H1 (cell line): ENCODE measurements at regions not wholly inside any gene's neighbourhood (a gene's known extent, or its start where the extent isn't known, plus 50 kb on each side); places are given as distances from the start of the nearest gene placed in this dataset.

Source experiments
- CTCF ChIA-PET: fragments of 300-600 bp; sonication (Branson Sonifier 250); formaldehyde crosslinking; loops from one replicate; lab custom pipeline; 2021; ENCODE audit not compliant: partially characterized antibody; lab: Charles Lee
- POLR2A ChIA-PET: fragments of 300-600 bp; sonication (Branson Sonifier 250); formaldehyde crosslinking; loops from one replicate; lab custom pipeline; 2021; ENCODE audit warnings: inconsistent platforms; ENCODE audit not compliant: partially characterized antibody; lab: Charles Lee
- DNase-seq, 2 experiments: peaks; one replicate each; pipeline versions ENCODE4 v3.0.0 to v3.0.0-alpha.2; 2010 to 2022; ENCODE audit warnings: low spot score in 2 of 2, low read depth in 1 of 2, mixed read lengths in 1 of 2
- FAIRE-seq: peaks from 2 replicates; lab custom pipeline; 2011; peaks lifted over from hg19 to GRCh38; lab: Jason Lieb, UNC
- H2AFZ ChIP-seq: 2 replicates; pipeline ENCODE4 v1.8.1; 2012; ENCODE audit warnings: low read length, inconsistent platforms
- H2AK5ac ChIP-seq: 2 replicates; pipeline ENCODE4 v1.6.1; 2013; ENCODE audit warnings: low read depth, low read length
- H2BK120ac ChIP-seq: replicated peaks from 2 replicates; pipeline ENCODE3; 2013; ENCODE audit warnings: low read depth, low read length, inconsistent platforms
- H2BK12ac ChIP-seq: 2 replicates; pipeline ENCODE4 v1.6.1; 2013; ENCODE audit warnings: low read depth, low read length
- H2BK15ac ChIP-seq: 2 replicates; pipeline ENCODE4 v1.6.1; 2013; ENCODE audit warnings: low read length
- H2BK20ac ChIP-seq: 2 replicates; pipeline ENCODE4 v1.6.1; 2013; ENCODE audit warnings: low read length
- H2BK5ac ChIP-seq: 2 replicates; pipeline ENCODE4 v1.6.1; 2013; ENCODE audit warnings: low read depth, low read length
- H3K14ac ChIP-seq: 2 replicates; pipeline ENCODE4 v1.6.1; 2013; ENCODE audit warnings: inconsistent platforms; ENCODE audit not compliant: insufficient read length
- H3K18ac ChIP-seq: 2 replicates; pipeline ENCODE4 v1.6.1; 2013; ENCODE audit warnings: low read length; ENCODE audit errors: extremely low read depth
- H3K23ac ChIP-seq: 2 replicates; pipeline ENCODE4 v1.6.1; 2013; ENCODE audit warnings: inconsistent platforms; ENCODE audit not compliant: insufficient read length
- H3K23me2 ChIP-seq: 2 replicates; pipeline ENCODE4 v1.6.1; 2013; ENCODE audit warnings: low read depth, low read length
- H3K27ac ChIP-seq: 2 replicates; pipeline ENCODE4 v1.6.1; 2011; ENCODE audit warnings: low read depth, low read length, inconsistent platforms
- H3K27me3 ChIP-seq, 4 experiments: replicated peaks in 1 of 4; 1 replicate in 1 of 4; 2 replicates in 3 of 4; pipeline versions ENCODE4 v1.6.1 to v1.8.1; 2011 to 2013; ENCODE audit warnings: low read length in 3 of 4, mild to moderate bottlenecking in 3 of 4, inconsistent platforms in 2 of 4, mixed read lengths in 2 of 4, moderate library complexity in 1 of 4; ENCODE audit not compliant: control insufficient read depth in 3 of 4, insufficient read depth in 3 of 4; ENCODE audit errors: extremely low read depth in 1 of 4
- H3K36me3 ChIP-seq, 4 experiments: 2 replicates each; pipeline versions ENCODE4 v1.6.1 to v1.8.1; 2011 to 2013; ENCODE audit warnings: mild to moderate bottlenecking in 4 of 4, low read length in 3 of 4, moderate library complexity in 2 of 4, control low read depth in 1 of 4, inconsistent platforms in 1 of 4; ENCODE audit not compliant: insufficient read depth in 4 of 4, control insufficient read depth in 2 of 4
- H3K4ac ChIP-seq: replicated peaks from 2 replicates; pipeline ENCODE3; 2013; ENCODE audit warnings: low read length, low read depth, mixed read lengths, inconsistent platforms; ENCODE audit not compliant: insufficient read length
- H3K4me1 ChIP-seq, 4 experiments: replicated peaks in 1 of 4; 1 replicate in 1 of 4; 2 replicates in 3 of 4; pipeline versions ENCODE4 v1.6.1 to v1.8.1; 2011 to 2013; ENCODE audit warnings: low read length in 3 of 4, inconsistent platforms in 2 of 4, mixed read lengths in 1 of 4; ENCODE audit not compliant: insufficient read depth in 4 of 4, control insufficient read depth in 3 of 4
- H3K4me2 ChIP-seq, 2 experiments: 2 replicates each; pipeline versions ENCODE4 v1.6.1 to v1.8.1; 2011 to 2013; ENCODE audit warnings: low read depth in 2 of 2, low read length in 2 of 2, control low read depth in 1 of 2, inconsistent platforms in 1 of 2, mild to moderate bottlenecking in 1 of 2; ENCODE audit not compliant: insufficient read depth in 1 of 2
- H3K4me3 ChIP-seq, 4 experiments: fragments of 200-600, 300-600 bp in 1 of 4; sonication (generic), shearing (Covaris generic), sonication (Bioruptor Twin) in 1 of 4; 2 replicates each; pipeline versions ENCODE4 v1.5.1 to v1.8.1; 2011 to 2016; ENCODE audit warnings: low read length in 4 of 4, low read depth in 3 of 4, control low read depth in 2 of 4, inconsistent platforms in 2 of 4, mild to moderate bottlenecking in 2 of 4, mixed read lengths in 1 of 4, moderate library complexity in 1 of 4; ENCODE audit not compliant: insufficient read depth in 2 of 4; ENCODE audit errors: extremely low read depth in 1 of 4
- H3K56ac ChIP-seq: replicated peaks from 2 replicates; pipeline ENCODE3; 2013; ENCODE audit warnings: low read depth, mild to moderate bottlenecking, mixed read lengths, low read length, inconsistent platforms; ENCODE audit not compliant: insufficient read length
- H3K79me1 ChIP-seq: 2 replicates; pipeline ENCODE4 v1.6.1; 2013; ENCODE audit warnings: low read depth, low read length, control low read depth
- H3K79me2 ChIP-seq, 2 experiments: 2 replicates each; pipeline versions ENCODE4 v1.6.1 to v1.8.1; 2012 to 2013; ENCODE audit warnings: low read length in 2 of 2, mild to moderate bottlenecking in 2 of 2, inconsistent platforms in 1 of 2; ENCODE audit not compliant: insufficient read depth in 2 of 2, control insufficient read depth in 1 of 2
- H3K9ac ChIP-seq, 4 experiments: replicated peaks in 1 of 4; 1 replicate in 1 of 4; 2 replicates in 3 of 4; pipeline versions ENCODE4 v1.6.1 to v1.8.1; 2011 to 2013; ENCODE audit warnings: low read depth in 3 of 4, low read length in 3 of 4, control low read depth in 2 of 4, mild to moderate bottlenecking in 2 of 4, moderate library complexity in 2 of 4, inconsistent platforms in 1 of 4; ENCODE audit errors: extremely low read depth in 1 of 4
- H3K9me3 ChIP-seq, 2 experiments: 2 replicates each; pipeline versions ENCODE4 v1.6.1 to v1.8.1; 2012 to 2013; ENCODE audit warnings: mild to moderate bottlenecking in 2 of 2, moderate library complexity in 2 of 2, control low read depth in 1 of 2, inconsistent platforms in 1 of 2, low read depth in 1 of 2, low read length in 1 of 2, mixed read lengths in 1 of 2; ENCODE audit not compliant: insufficient read depth in 2 of 2
- H4K20me1 ChIP-seq, 2 experiments: replicated peaks in 1 of 2; 2 replicates each; pipeline versions ENCODE3 to v1.8.1; 2011 to 2013; ENCODE audit warnings: inconsistent platforms in 2 of 2, low read length in 2 of 2, mild to moderate bottlenecking in 1 of 2; ENCODE audit not compliant: insufficient read depth in 2 of 2, control insufficient read depth in 1 of 2
- H4K5ac ChIP-seq: 2 replicates; pipeline ENCODE4 v1.6.1; 2013; ENCODE audit warnings: low read length, low read depth, mixed read lengths, inconsistent platforms; ENCODE audit not compliant: insufficient read length
- H4K8ac ChIP-seq: 2 replicates; pipeline ENCODE4 v1.8.0; 2013; ENCODE audit warnings: mild to moderate bottlenecking, moderate library complexity, low read length, inconsistent platforms; ENCODE audit not compliant: insufficient read depth; ENCODE audit errors: extremely low read depth
- H4K91ac ChIP-seq: replicated peaks from 2 replicates; pipeline ENCODE3; 2013; ENCODE audit warnings: low read length, mixed read lengths, inconsistent platforms; ENCODE audit not compliant: insufficient read length
- ATF3 ChIP-seq: IDR thresholded peaks from 2 replicates; pipeline ENCODE4 v1.6.1; 2011; ENCODE audit warnings: low read depth, mild to moderate bottlenecking, low read length; ENCODE audit not compliant: insufficient read depth
- BACH1 ChIP-seq: IDR thresholded peaks from 2 replicates; pipeline ENCODE4 v1.6.1; 2012; ENCODE audit warnings: low read length, improper control_type of control experiment
- CHD2 ChIP-seq: IDR thresholded peaks from 2 replicates; pipeline ENCODE4 v1.6.1; 2012; ENCODE audit warnings: low read length, improper control_type of control experiment
- CTBP2 ChIP-seq: IDR thresholded peaks from 2 replicates; pipeline ENCODE4 v1.7.0; 2011; ENCODE audit warnings: borderline replicate concordance, mild to moderate bottlenecking, moderate library complexity, mixed read lengths, low read length; ENCODE audit not compliant: insufficient read depth, insufficient read length
- FOSL1 ChIP-seq: IDR thresholded peaks from 2 replicates; pipeline ENCODE4 v1.6.1; 2011; ENCODE audit warnings: mild to moderate bottlenecking, low read depth, low read length, moderate library complexity; ENCODE audit not compliant: insufficient read depth
- GABPA ChIP-seq: IDR thresholded peaks from 2 replicates; pipeline ENCODE4 v1.6.1; 2011; ENCODE audit warnings: mild to moderate bottlenecking, low read length, moderate library complexity, borderline replicate concordance; ENCODE audit not compliant: insufficient read depth
- JUN ChIP-seq: IDR thresholded peaks from 2 replicates; pipeline ENCODE4 v1.6.1; 2011; ENCODE audit warnings: low read depth, mild to moderate bottlenecking, improper control_type of control experiment, low read length
- KDM5A ChIP-seq: fragments of 200-600 bp; IDR thresholded peaks from 2 replicates; pipeline ENCODE4 v1.7.1; 2012; ENCODE audit warnings: mild to moderate bottlenecking, low read length, inconsistent platforms, mixed read lengths
- PHF8 ChIP-seq: fragments of 200-600 bp; sonication (generic); conservative IDR thresholded peaks from 2 replicates; pipeline ENCODE4 v1.7.1; 2012; ENCODE audit warnings: low read depth, mild to moderate bottlenecking, inconsistent platforms, low read length, moderate library complexity
- RNF2 ChIP-seq: fragments of 200-900, 300-1000 bp; sonication (generic); IDR thresholded peaks from 2 replicates; pipeline ENCODE4 v1.7.1; 2016; ENCODE audit warnings: borderline replicate concordance, low read depth, mild to moderate bottlenecking, antibody characterized with exemption, low read length; ENCODE audit not compliant: poor library complexity, severe bottlenecking; ENCODE audit errors: missing control alignments
- SP4 ChIP-seq: IDR thresholded peaks from 2 replicates; pipeline ENCODE4 v1.6.1; 2012; ENCODE audit warnings: low read length, inconsistent platforms
- TAF1 ChIP-seq: IDR thresholded peaks from 2 replicates; pipeline ENCODE4 v1.6.1; 2011; ENCODE audit warnings: mild to moderate bottlenecking, low read depth, low read length
- YY1 ChIP-seq: IDR thresholded peaks from 2 replicates; pipeline ENCODE4 v1.6.1; 2011; ENCODE audit warnings: low read depth, mild to moderate bottlenecking, low read length
- ZNF274 ChIP-seq: IDR thresholded peaks from 2 replicates; pipeline ENCODE4 v1.7.0; 2012; ENCODE audit warnings: low read length, borderline replicate concordance; ENCODE audit errors: extremely low read depth
- WGBS, 2 experiments: shearing (Covaris generic) in 1 of 2; methylation state at CpG; one replicate each; pipeline versions ENCODE4 v1.1.6 to v1.1.7; 2013 to 2015; ENCODE audit warnings: low lambda C conversion rate in 2 of 2, mixed read lengths in 2 of 2, inconsistent platforms in 1 of 2, low coverage in 1 of 2, missing lambda C conversion rate in 1 of 2; ENCODE audit not compliant: insufficient replicate concordance in 2 of 2, insufficient coverage in 1 of 2, insufficient read length in 1 of 2; ENCODE audit errors: extremely low coverage in 1 of 2, missing lambda C conversion rate in 1 of 2; 5-methylcytosine and 5-hydroxymethylcytosine counted together

GRCh38 chr1:219824338-219824737, 104.0 kb downstream of the SLC30A10 start:
- DNase-seq (no peak), FAIRE-seq (no peak)
- no peak overlapping the region for H3K4me2 ChIP-seq
- H4K20me1 ChIP-seq = no peaks in the 10 kb centered on the region
- H3K14ac ChIP-seq = no peak overlapping the region
- H2BK120ac ChIP-seq = no peak overlapping the region
- H2BK12ac ChIP-seq = no peak overlapping the region
- no peaks in the 10 kb centered on the region for H3K23me2 ChIP-seq
- no peak overlapping the region for H2AFZ ChIP-seq
- no peak overlapping the region for H2BK20ac ChIP-seq
- H3K4me1 ChIP-seq = peaks cover 3 to 6% (median 5%) of the 10 kb centered on the region in 4 experiments; a peak in 4 of 7 replicates
- H3K27ac ChIP-seq = no peak overlapping the region
- no peak overlapping the region for H2BK15ac ChIP-seq
- no peak overlapping the region for H2AK5ac ChIP-seq
- no peaks in the 10 kb centered on the region for H3K36me3 ChIP-seq
- POLR2A ChIA-PET = interaction anchor here (0.9 to 1.9 kb wide), 2 partner anchors 8 to 9 kb away, joined by 4 to 6 read pairs; no protein-coding TSS in a partner anchor
- no peak overlapping the region for H3K4me3 ChIP-seq
- H4K91ac ChIP-seq = no peak overlapping the region
- H4K8ac ChIP-seq = no peak overlapping the region
- no peak overlapping the region for H3K9ac ChIP-seq
- H3K23ac ChIP-seq = no peak overlapping the region
- no peaks in the 10 kb centered on the region for H3K79me1 ChIP-seq
- no peak overlapping the region for H3K4ac ChIP-seq
- WGBS, 2 experiments = 87% methylated on average over 2 of the region's 2 CpGs; no CpG with 5 or more reads in 1 of the 2 experiments
- H2BK5ac ChIP-seq = no peak overlapping the region
- CTCF ChIA-PET = interaction anchor here (0.7 to 5.8 kb wide), 4 partner anchors 9 to 18 kb away, joined by 3 to 36 read pairs (median 4); no protein-coding TSS in a partner anchor
- H3K18ac ChIP-seq = no peak overlapping the region
- no peaks in the 10 kb centered on the region for H3K79me2 ChIP-seq
- no peak overlapping the region for H3K56ac ChIP-seq
- H3K9me3 ChIP-seq = no peaks in the 10 kb centered on the region
- H3K27me3 ChIP-seq = no peaks in the 10 kb centered on the region
- H4K5ac ChIP-seq = no peak overlapping the region
- TF ChIP-seq GABPA (no peak), YY1 (no peak), CHD2 (no peak), KDM5A (no peak), SP4 (no peak), JUN (no peak), BACH1 (no peak), FOSL1 (no peak), ATF3 (no peak), ZNF274 (no peak), TAF1 (no peak), PHF8 (no peak), CTBP2 (no peak), RNF2 (no peak)
